LNCAP (cell line): ENCODE measurements at regions not wholly inside any gene's neighbourhood (a gene's known extent, or its start where the extent isn't known, plus 50 kb on each side); places are given as distances from the start of the nearest gene placed in this dataset.

Experiments used
- CTCF ChIP-seq: fragments of 450-650 bp; IDR thresholded peaks from 2 replicates; pipeline ENCODE4 v1.5.1; 2017; ENCODE audit warnings: mild to moderate bottlenecking

- TF ChIP-seq CTCF: no peak
Observed at GRCh38 chr12:39028382-39028781, 123.0 kb upstream of the CPNE8 start.

GRCh38 chr12:39012870-39013269 is 107.5 kb upstream of the CPNE8 start:
- no peak for TF ChIP-seq CTCF

- TF ChIP-seq CTCF: no peak
Observed at GRCh38 chr12:39011166-39011565, 105.8 kb upstream of the CPNE8 start.

- no peak for TF ChIP-seq CTCF
Observed at GRCh38 chr12:39010406-39010805, 105.0 kb upstream of the CPNE8 start.

- no peak for TF ChIP-seq CTCF
Observed at GRCh38 chr12:39007619-39008018, 102.2 kb upstream of the CPNE8 start.

- TF ChIP-seq CTCF: no peak
Observed at GRCh38 chr12:39006286-39006685, 100.9 kb upstream of the CPNE8 start.

- TF ChIP-seq CTCF: no peak
Observed at GRCh38 chr12:39005671-39006070, 100.3 kb upstream of the CPNE8 start.

GRCh38 chr12:39003541-39004155 is 98.3 kb upstream of the CPNE8 start:
- TF ChIP-seq CTCF: no peak
